ENCODE measurements at regions not wholly inside any gene's neighbourhood (a gene's known extent, or its start where the extent isn't known, plus 50 kb on each side); places are given as distances from the start of the nearest gene placed in this dataset.

- FAIRE-seq: no peak
Measured at GRCh38 chr2:81600088-81600487, 1295.5 kb upstream of the LRRTM1 start.

- no peak for FAIRE-seq
Measured at GRCh38 chr2:81598453-81598852, 1293.9 kb upstream of the LRRTM1 start.

- no peak for FAIRE-seq
Measured at GRCh38 chr2:81589406-81589805, 1284.9 kb upstream of the LRRTM1 start.

- FAIRE-seq: no peak
Measured at GRCh38 chr2:81583311-81584108, 1279.0 kb upstream of the LRRTM1 start.

- no peak for FAIRE-seq
Measured at GRCh38 chr2:81576713-81577112, 1272.2 kb upstream of the LRRTM1 start.

GRCh38 chr2:81551040-81551634, 1246.6 kb upstream of the LRRTM1 start:
- FAIRE-seq: no peak

- FAIRE-seq: no peak
Measured at GRCh38 chr2:81550277-81550676, 1245.7 kb upstream of the LRRTM1 start.

GRCh38 chr2:81549646-81550045, 1245.1 kb upstream of the LRRTM1 start:
- FAIRE-seq: no peak

- no peak for FAIRE-seq
Measured at GRCh38 chr2:81545626-81546025, 1241.1 kb upstream of the LRRTM1 start.

GRCh38 chr2:81542119-81542518, 1237.6 kb upstream of the LRRTM1 start:
- FAIRE-seq: no peak

GRCh38 chr2:81529944-81530343, 1225.4 kb upstream of the LRRTM1 start:
- no peak for FAIRE-seq

- FAIRE-seq: no peak
Measured at GRCh38 chr2:81528852-81529480, 1224.4 kb upstream of the LRRTM1 start.

- no peak for FAIRE-seq
Measured at GRCh38 chr2:81523344-81523743, 1218.8 kb upstream of the LRRTM1 start.

- no peak for FAIRE-seq
Measured at GRCh38 chr2:81513328-81513727, 1208.8 kb upstream of the LRRTM1 start.

- no peak for FAIRE-seq
Measured at GRCh38 chr2:81505586-81505985, 1201.0 kb upstream of the LRRTM1 start.

GRCh38 chr2:81495556-81495955, 1191.0 kb upstream of the LRRTM1 start:
- FAIRE-seq: no peak

- no peak for FAIRE-seq
Measured at GRCh38 chr2:81483254-81483653, 1178.7 kb upstream of the LRRTM1 start.

- FAIRE-seq: no peak
Measured at GRCh38 chr2:81481994-81482368, 1177.4 kb upstream of the LRRTM1 start.

GRCh38 chr2:81481242-81481993, 1176.9 kb upstream of the LRRTM1 start:
- no peak for FAIRE-seq

- no peak for FAIRE-seq
Measured at GRCh38 chr2:81467096-81467495, 1162.5 kb upstream of the LRRTM1 start.

- FAIRE-seq: no peak
Measured at GRCh38 chr2:81462420-81462819, 1157.9 kb upstream of the LRRTM1 start.

GRCh38 chr2:81445176-81445575, 1140.6 kb upstream of the LRRTM1 start:
- no peak for FAIRE-seq

- no peak for FAIRE-seq
Measured at GRCh38 chr2:81437456-81438000, 1133.0 kb upstream of the LRRTM1 start.

Data from colon (tissue), 2 donors.